ENCODE measurements at regions not wholly inside any gene's neighbourhood (a gene's known extent, or its start where the extent isn't known, plus 50 kb on each side); places are given as distances from the start of the nearest gene placed in this dataset.

GRCh38 chr4:36549992-36550391 is 268.6 kb downstream of the DTHD1 start:
- no peak for TF ChIP-seq POLR2AphosphoS5 (IDR thresholded peaks at IDR 0.05)
- TF ChIP-seq, protein P1, sequence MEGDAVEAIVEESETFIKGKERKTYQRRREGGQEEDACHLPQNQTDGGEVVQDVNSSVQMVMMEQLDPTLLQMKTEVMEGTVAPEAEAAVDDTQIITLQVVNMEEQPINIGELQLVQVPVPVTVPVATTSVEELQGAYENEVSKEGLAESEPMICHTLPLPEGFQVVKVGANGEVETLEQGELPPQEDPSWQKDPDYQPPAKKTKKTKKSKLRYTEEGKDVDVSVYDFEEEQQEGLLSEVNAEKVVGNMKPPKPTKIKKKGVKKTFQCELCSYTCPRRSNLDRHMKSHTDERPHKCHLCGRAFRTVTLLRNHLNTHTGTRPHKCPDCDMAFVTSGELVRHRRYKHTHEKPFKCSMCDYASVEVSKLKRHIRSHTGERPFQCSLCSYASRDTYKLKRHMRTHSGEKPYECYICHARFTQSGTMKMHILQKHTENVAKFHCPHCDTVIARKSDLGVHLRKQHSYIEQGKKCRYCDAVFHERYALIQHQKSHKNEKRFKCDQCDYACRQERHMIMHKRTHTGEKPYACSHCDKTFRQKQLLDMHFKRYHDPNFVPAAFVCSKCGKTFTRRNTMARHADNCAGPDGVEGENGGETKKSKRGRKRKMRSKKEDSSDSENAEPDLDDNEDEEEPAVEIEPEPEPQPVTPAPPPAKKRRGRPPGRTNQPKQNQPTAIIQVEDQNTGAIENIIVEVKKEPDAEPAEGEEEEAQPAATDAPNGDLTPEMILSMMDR (IDR thresholded peaks at IDR 0.05 in 8 of 11, conservative IDR thresholded peaks at IDR 0.05 in 3 of 11), result no peak
- TF ChIP-seq POLR2A (IDR thresholded peaks at IDR 0.05), result no peak
- no peak overlapping the region for H3K27ac ChIP-seq
- no peak for DNase-seq
- 60 to 78% (median 64%) methylated on average over 3 of the region's 3 CpGs for WGBS, 5 donors
- no peaks in the 10 kb centered on the region for H3K4me1 ChIP-seq
- H3K9me3 ChIP-seq, result no peaks in the 10 kb centered on the region
- H3K4me3 ChIP-seq, result no peak overlapping the region
- H3K27me3 ChIP-seq (replicated peaks in 1 of 7), result no peaks in the 10 kb centered on the region
- intact Hi-C loops (cut with DNase I; ENCODE audit: low total_unique reads), result no loop called here
- H3K36me3 ChIP-seq, result no peaks in the 10 kb centered on the region

GRCh38 chr4:36551697-36552214 is 270.3 kb downstream of the DTHD1 start:
- no peaks in the 10 kb centered on the region for H3K4me1 ChIP-seq
- intact Hi-C loops (cut with DNase I; ENCODE audit: low total_unique reads), result no loop called here
- no peak overlapping the region for H3K27ac ChIP-seq
- no peaks in the 10 kb centered on the region for H3K27me3 ChIP-seq (replicated peaks in 1 of 7)
- H3K9me3 ChIP-seq, result no peaks in the 10 kb centered on the region
- H3K36me3 ChIP-seq, result no peaks in the 10 kb centered on the region
- no peak for TF ChIP-seq POLR2AphosphoS5 (IDR thresholded peaks at IDR 0.05)
- TF ChIP-seq, protein P1 (IDR thresholded peaks at IDR 0.05 in 8 of 11, conservative IDR thresholded peaks at IDR 0.05 in 3 of 11), result no peak
- 76 to 88% (median 77%) methylated on average over 4 of the region's 4 CpGs for WGBS, 5 donors
- H3K4me3 ChIP-seq, result no peak overlapping the region
- no peak for DNase-seq

DNA sequence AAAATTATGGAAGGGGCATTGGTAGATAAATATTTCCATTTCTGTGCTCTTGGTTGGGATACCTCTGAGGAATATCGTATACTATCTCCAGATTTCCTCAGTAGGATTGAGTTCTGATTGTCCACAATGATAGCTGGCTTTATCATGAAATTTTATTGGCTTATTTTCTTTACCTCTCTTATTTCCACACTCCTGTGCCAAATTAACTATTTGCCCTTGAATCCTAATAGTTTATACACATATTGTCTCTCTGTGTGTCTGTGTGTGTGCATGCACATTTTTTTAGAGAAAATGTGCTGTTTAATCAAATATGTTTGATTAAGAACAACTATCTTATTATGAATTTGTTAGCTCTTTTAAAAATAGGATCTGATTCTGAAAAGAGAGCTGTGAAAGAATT is 271.6 kb downstream of the DTHD1 start:
- intact Hi-C loops (cut with DNase I; ENCODE audit: low total_unique reads), result no loop called here
- no peak for DNase-seq
- Histone ChIP-seq H3K4me1 (no peaks in the 10 kb centered on the region), H3K27me3 (replicated peaks in 1 of 7) (no peaks in the 10 kb centered on the region), H3K4me3 (no peak overlapping the region), H3K36me3 (no peaks in the 10 kb centered on the region), H3K27ac (no peak overlapping the region), H3K9me3 (no peaks in the 10 kb centered on the region)
- no peak for TF ChIP-seq POLR2A (IDR thresholded peaks at IDR 0.05)
- TF ChIP-seq POLR2AphosphoS5 (IDR thresholded peaks at IDR 0.05), result no peak
- TF ChIP-seq, protein P1 (IDR thresholded peaks at IDR 0.05 in 8 of 11, conservative IDR thresholded peaks at IDR 0.05 in 3 of 11), result no peak
- 69 to 96% (median 83%) methylated on average over 1 of the region's 1 CpG for WGBS, 5 donors

DNA sequence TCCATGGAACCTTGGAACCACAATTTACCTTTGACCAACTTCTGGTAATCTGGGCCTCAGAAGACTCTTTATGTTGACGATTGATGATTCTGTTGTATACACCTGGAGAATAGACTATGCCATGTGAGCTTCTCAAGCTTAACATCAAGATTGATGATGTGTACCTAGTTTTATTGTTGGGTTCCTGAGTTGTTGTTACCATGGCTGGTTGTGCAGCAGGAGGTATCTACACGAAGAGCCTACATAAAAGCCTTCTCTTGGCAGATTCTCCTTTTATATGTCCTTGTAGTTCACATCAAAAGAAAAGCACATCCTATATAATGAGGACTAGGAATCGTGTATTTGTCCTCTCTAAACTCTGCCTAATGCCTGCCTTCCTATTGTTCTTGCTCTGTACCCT is 272.0 kb downstream of the DTHD1 start:
- H3K4me3 ChIP-seq, result no peak overlapping the region
- DNase-seq, result no peak
- TF ChIP-seq POLR2AphosphoS5 (IDR thresholded peaks at IDR 0.05) (no peak), POLR2A (IDR thresholded peaks at IDR 0.05) (no peak)
- TF ChIP-seq, protein P1 (IDR thresholded peaks at IDR 0.05 in 8 of 11, conservative IDR thresholded peaks at IDR 0.05 in 3 of 11), result no peak
- no peaks in the 10 kb centered on the region for H3K4me1 ChIP-seq
- WGBS, 5 donors, result 62 to 82% (median 72%) methylated on average over 3 of the region's 3 CpGs
- no peaks in the 10 kb centered on the region for H3K36me3 ChIP-seq
- no peaks in the 10 kb centered on the region for H3K27me3 ChIP-seq (replicated peaks in 1 of 7)
- intact Hi-C loops (cut with DNase I; ENCODE audit: low total_unique reads), result no loop called here
- H3K27ac ChIP-seq, result no peak overlapping the region
- no peaks in the 10 kb centered on the region for H3K9me3 ChIP-seq
